A549 (cell line): ENCODE measurements at regions not wholly inside any gene's neighbourhood (a gene's known extent, or its start where the extent isn't known, plus 50 kb on each side); places are given as distances from the start of the nearest gene placed in this dataset.

Experiments used
- ESRRA ChIP-seq: fragments of 150-350 bp; IDR thresholded peaks from 2 replicates; pipeline ENCODE4 v1.6.1; 2014; ENCODE audit warnings: mild to moderate bottlenecking, low read length, borderline replicate concordance
- HDAC2 ChIP-seq: fragments of 200-600 bp; sonication (generic); IDR thresholded peaks from 2 replicates; pipeline ENCODE4 v1.6.1; 2016
- JUN ChIP-seq, 2 experiments: fragments of >200 bp; sonication (Bioruptor Twin); formaldehyde crosslinking; IDR thresholded peaks; 2 replicates in 1 of 2; 3 replicates in 1 of 2; pipeline ENCODE4 v1.6.1; 2016 to 2017
- KDM5A ChIP-seq: fragments of 200-600 bp; sonication (generic); IDR thresholded peaks from 2 replicates; pipeline ENCODE4 v1.6.1; 2016; ENCODE audit warnings: antibody characterized with exemption, mild to moderate bottlenecking
- MAZ ChIP-seq: fragments of 150-350 bp; IDR thresholded peaks from 2 replicates; pipeline ENCODE4 v1.6.1; 2014; ENCODE audit warnings: antibody characterized with exemption, low read depth, low read length, borderline replicate concordance
- POLR2A ChIP-seq: IDR thresholded peaks from 2 replicates; pipeline ENCODE4 v1.6.1; 2012; ENCODE audit warnings: mild to moderate bottlenecking, low read length
- REST ChIP-seq: fragments of 200-600 bp; sonication (generic); IDR thresholded peaks from 2 replicates; pipeline ENCODE4 v1.6.1; 2016; ENCODE audit warnings: antibody characterized with exemption, mild to moderate bottlenecking, moderate library complexity
- ZSCAN20 ChIP-seq: fragments of 250-450 bp; sonication (Bioruptor Pico); IDR thresholded peaks from 2 replicates; pipeline ENCODE4 v1.8.0; 2022; ENCODE audit warnings: mild to moderate bottlenecking, moderate library complexity
- TF ChIP-seq, protein P1 (sequence below): fragments of >200 bp; sonication (Bioruptor Twin); formaldehyde crosslinking; IDR thresholded peaks from 3 replicates; pipeline ENCODE4 v1.5.1; 2016
- TF ChIP-seq, protein P2 (sequence below): fragments of 450-650 bp; IDR thresholded peaks from 2 replicates; pipeline ENCODE4 v1.6.1; 2014; ENCODE audit warnings: antibody characterized with exemption

DNA sequence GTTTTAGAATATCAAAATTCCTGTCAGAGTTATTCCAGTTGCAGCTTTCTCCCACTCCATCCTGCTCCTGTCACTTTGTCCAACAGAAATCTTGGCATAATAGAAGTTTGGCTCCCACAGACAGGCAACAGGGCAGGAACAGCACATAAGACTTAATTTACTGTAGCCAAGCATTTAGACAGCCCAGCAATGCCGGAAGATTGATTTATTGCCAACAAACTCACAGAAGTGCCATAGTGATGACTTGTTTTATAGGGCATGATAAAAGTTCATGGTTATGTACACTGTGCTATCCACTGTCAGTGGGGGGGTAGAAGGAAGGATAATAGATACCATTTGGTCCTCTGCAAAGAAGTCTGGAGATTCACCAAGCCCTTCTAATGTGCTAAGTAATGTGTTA lies 98.3 kb upstream of the CBLB start:
- TF ChIP-seq POLR2A (no peak), MAZ (no peak), JUN (IDR thresholded peaks at IDR 0.05) (no peak), ESRRA (no peak), HDAC2 (no peak), KDM5A (no peak), ZSCAN20 (CRISPR knock-in tag) (no peak), REST (no peak)
- TF ChIP-seq, protein P1, sequence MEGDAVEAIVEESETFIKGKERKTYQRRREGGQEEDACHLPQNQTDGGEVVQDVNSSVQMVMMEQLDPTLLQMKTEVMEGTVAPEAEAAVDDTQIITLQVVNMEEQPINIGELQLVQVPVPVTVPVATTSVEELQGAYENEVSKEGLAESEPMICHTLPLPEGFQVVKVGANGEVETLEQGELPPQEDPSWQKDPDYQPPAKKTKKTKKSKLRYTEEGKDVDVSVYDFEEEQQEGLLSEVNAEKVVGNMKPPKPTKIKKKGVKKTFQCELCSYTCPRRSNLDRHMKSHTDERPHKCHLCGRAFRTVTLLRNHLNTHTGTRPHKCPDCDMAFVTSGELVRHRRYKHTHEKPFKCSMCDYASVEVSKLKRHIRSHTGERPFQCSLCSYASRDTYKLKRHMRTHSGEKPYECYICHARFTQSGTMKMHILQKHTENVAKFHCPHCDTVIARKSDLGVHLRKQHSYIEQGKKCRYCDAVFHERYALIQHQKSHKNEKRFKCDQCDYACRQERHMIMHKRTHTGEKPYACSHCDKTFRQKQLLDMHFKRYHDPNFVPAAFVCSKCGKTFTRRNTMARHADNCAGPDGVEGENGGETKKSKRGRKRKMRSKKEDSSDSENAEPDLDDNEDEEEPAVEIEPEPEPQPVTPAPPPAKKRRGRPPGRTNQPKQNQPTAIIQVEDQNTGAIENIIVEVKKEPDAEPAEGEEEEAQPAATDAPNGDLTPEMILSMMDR, result no peak
- TF ChIP-seq, protein P2, sequence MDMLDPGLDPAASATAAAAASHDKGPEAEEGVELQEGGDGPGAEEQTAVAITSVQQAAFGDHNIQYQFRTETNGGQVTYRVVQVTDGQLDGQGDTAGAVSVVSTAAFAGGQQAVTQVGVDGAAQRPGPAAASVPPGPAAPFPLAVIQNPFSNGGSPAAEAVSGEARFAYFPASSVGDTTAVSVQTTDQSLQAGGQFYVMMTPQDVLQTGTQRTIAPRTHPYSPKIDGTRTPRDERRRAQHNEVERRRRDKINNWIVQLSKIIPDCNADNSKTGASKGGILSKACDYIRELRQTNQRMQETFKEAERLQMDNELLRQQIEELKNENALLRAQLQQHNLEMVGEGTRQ, result no peak
